GM23338 (cell line): ENCODE measurements at regions not wholly inside any gene's neighbourhood (a gene's known extent, or its start where the extent isn't known, plus 50 kb on each side); places are given as distances from the start of the nearest gene placed in this dataset.
"Not testable (repeated sequence)": the region's sequence is repeated elsewhere in the genome, so short reads cannot be mapped to it uniquely, and the experiment has no call there.

Experiments used
- ATAC-seq: fragments of 200-7000 bp; cut with Tn5 transposase; 3 replicates; pipeline ENCODE4 v1.9.1; 2020
- DNase-seq: peaks from one replicate; pipeline ENCODE4 v3.0.0-alpha.2; 2015; ENCODE audit warnings: low spot score
- H2AFZ ChIP-seq: fragments of 200-600 bp; sonication (generic); 2 replicates; pipeline ENCODE4 v1.8.0; 2016; ENCODE audit warnings: antibody characterized with exemption, mild to moderate bottlenecking, moderate library complexity
- H3F3A ChIP-seq: fragments of 200-600 bp; sonication (generic); replicated peaks from 2 replicates; pipeline ENCODE4 v1.8.0; 2017; ENCODE audit warnings: antibody characterized with exemption, mixed run types, low read depth
- H3K27ac ChIP-seq: fragments of 200-600 bp; sonication (generic); 2 replicates; pipeline ENCODE4 v1.6.1; 2016; ENCODE audit warnings: low read depth
- H3K27me3 ChIP-seq: fragments of 200-600 bp; sonication (generic); 2 replicates; pipeline ENCODE4 v1.8.0; 2016; ENCODE audit warnings: mild to moderate bottlenecking, mixed run types, moderate library complexity; ENCODE audit not compliant: insufficient read depth
- H3K36me3 ChIP-seq: fragments of 200-600 bp; sonication (generic); 2 replicates; pipeline ENCODE4 v1.8.0; 2016; ENCODE audit warnings: mild to moderate bottlenecking; ENCODE audit not compliant: insufficient read depth
- H3K4me1 ChIP-seq: fragments of 200-600 bp; sonication (generic); 2 replicates; pipeline ENCODE4 v1.8.0; 2016; ENCODE audit warnings: mild to moderate bottlenecking, moderate library complexity; ENCODE audit not compliant: insufficient read depth
- H3K4me2 ChIP-seq: fragments of 200-600 bp; sonication (generic); 2 replicates; pipeline ENCODE4 v1.7.1; 2017; ENCODE audit warnings: mixed run types
- H3K4me3 ChIP-seq: fragments of 200-600 bp; sonication (generic); 2 replicates; pipeline ENCODE4 v1.6.1; 2016; ENCODE audit warnings: mixed run types
- H3K79me2 ChIP-seq: fragments of 200-600 bp; sonication (generic); replicated peaks from 2 replicates; pipeline ENCODE4 v1.8.0; 2017; ENCODE audit warnings: mild to moderate bottlenecking; ENCODE audit not compliant: insufficient read depth
- H3K9me2 ChIP-seq: fragments of 200-600 bp; sonication (generic); 2 replicates; pipeline ENCODE4 v1.8.0; 2017; ENCODE audit not compliant: insufficient read depth
- H4K20me1 ChIP-seq: fragments of 200-600 bp; sonication (generic); replicated peaks from 2 replicates; pipeline ENCODE4 v1.8.0; 2017; ENCODE audit warnings: mild to moderate bottlenecking; ENCODE audit not compliant: insufficient read depth
- H3K27ac Mint-ChIP-seq: 2 replicates; pipeline ENCODE4 v1.8.0; 2020; ENCODE audit warnings: inconsistent platforms, mild to moderate bottlenecking, moderate library complexity, mixed read lengths
- H3K27me3 Mint-ChIP-seq: 3 replicates; pipeline ENCODE4 v1.8.0; 2022; ENCODE audit warnings: low read depth, mild to moderate bottlenecking, moderate library complexity, mixed read lengths, inconsistent platforms; ENCODE audit not compliant: insufficient read depth, poor library complexity
- H3K36me3 Mint-ChIP-seq: 3 replicates; pipeline ENCODE4 v1.8.0; 2021; ENCODE audit warnings: low read depth, mild to moderate bottlenecking, inconsistent platforms, moderate library complexity, mixed read lengths
- H3K4me1 Mint-ChIP-seq: 3 replicates; pipeline ENCODE4 v1.8.0; 2020; ENCODE audit warnings: mild to moderate bottlenecking, inconsistent platforms, mixed read lengths
- H3K4me3 Mint-ChIP-seq: 3 replicates; pipeline ENCODE4 v1.8.0; 2021; ENCODE audit warnings: moderate library complexity, mild to moderate bottlenecking, inconsistent platforms, mixed read lengths
- H3K9me3 Mint-ChIP-seq: 3 replicates; pipeline ENCODE4 v1.8.0; 2020; ENCODE audit warnings: moderate library complexity, mild to moderate bottlenecking, inconsistent platforms, mixed read lengths
- CREB1 ChIP-seq: fragments of 250-450 bp; sonication (Bioruptor Pico); IDR thresholded peaks from 2 replicates; pipeline ENCODE4 v1.5.0; 2020; ENCODE audit warnings: low read depth, mild to moderate bottlenecking, moderate library complexity
- CTCF ChIP-seq, 2 experiments: fragments of 200-600 bp in 1 of 2; sonication (generic) in 1 of 2; conservative IDR thresholded peaks; 2 replicates each; pipeline versions ENCODE4 v1.5.1 to v1.6.1; 2016 to 2017; ENCODE audit warnings: antibody characterized with exemption in 2 of 2, low read depth in 2 of 2, mild to moderate bottlenecking in 2 of 2, moderate library complexity in 1 of 2
- ETS1 ChIP-seq: IDR thresholded peaks from 2 replicates; pipeline ENCODE4 v1.6.1; 2016; ENCODE audit warnings: antibody characterized with exemption
- EZH2 ChIP-seq: fragments of 200-600 bp; sonication (generic); IDR thresholded peaks from one replicate; pipeline ENCODE4 v1.8.0; 2017; ENCODE audit warnings: antibody characterized with exemption, mild to moderate bottlenecking, low read depth; ENCODE audit not compliant: unreplicated experiment
- EZH2phosphoT487 ChIP-seq: fragments of 200-600 bp; sonication (generic); IDR thresholded peaks from one replicate; pipeline ENCODE4 v1.8.1; 2018; ENCODE audit warnings: antibody characterized with exemption; ENCODE audit not compliant: unreplicated experiment
- JUNB ChIP-seq: IDR thresholded peaks from one replicate; pipeline ENCODE4 v1.6.1; 2016; ENCODE audit warnings: antibody characterized with exemption; ENCODE audit not compliant: unreplicated experiment
- NANOG ChIP-seq: IDR thresholded peaks from 2 replicates; pipeline ENCODE4 v1.6.1; 2016; ENCODE audit warnings: antibody characterized with exemption, borderline replicate concordance
- POLR2AphosphoS5 ChIP-seq: IDR thresholded peaks from 2 replicates; pipeline ENCODE4 v1.6.1; 2016; ENCODE audit warnings: antibody characterized with exemption, low read depth
- STAT1 ChIP-seq: IDR thresholded peaks from one replicate; pipeline ENCODE4 v1.6.1; 2016; ENCODE audit warnings: antibody characterized with exemption; ENCODE audit not compliant: unreplicated experiment
- ZNF114 ChIP-seq: fragments of 250-450 bp; sonication (Bioruptor Pico); IDR thresholded peaks from 2 replicates; pipeline ENCODE4 v1.5.0; 2020; ENCODE audit warnings: mild to moderate bottlenecking, moderate library complexity
- ZNF331 ChIP-seq: fragments of 250-450 bp; sonication (Bioruptor Pico); IDR thresholded peaks from 2 replicates; pipeline ENCODE4 v1.5.0; 2020; ENCODE audit warnings: low read depth, mild to moderate bottlenecking, moderate library complexity

- Histone ChIP-seq H3K4me3 (no peak overlapping the region), H3F3A (no peaks in the 10 kb centered on the region), H3K27ac (no peak overlapping the region), H3K36me3 (0 out of 2 replicates have a peak, but pooled peaks cover 13% of the 10 kb centered on the region), H3K79me2 (no peaks in the 10 kb centered on the region), H3K4me2 (no peak overlapping the region), H3K27me3 (no peaks in the 10 kb centered on the region), H3K4me1 (no peaks in the 10 kb centered on the region), H3K9me2 (peaks cover 15% of the 10 kb centered on the region; the same call in 1 of the 2 replicates), H4K20me1 (no peaks in the 10 kb centered on the region), H2AFZ (no peak overlapping the region)
- Mint-ChIP-seq H3K36me3 (peaks cover 11% of the 10 kb centered on the region), H3K4me1 (no peaks in the 10 kb centered on the region), H3K4me3 (no peak overlapping the region), H3K27ac (no peak overlapping the region), H3K9me3 (peaks cover 26% of the 10 kb centered on the region), H3K27me3 (peaks cover 3% of the 10 kb centered on the region)
- DNase-seq: no peak
- no peak for ATAC-seq
- TF ChIP-seq NANOG (no peak), ZNF114 (CRISPR knock-in tag) (no peak), CTCF (conservative IDR thresholded peaks at IDR 0.05; ENCODE audit: low read depth in 2 of 2) (no peak)
Measured at GRCh38 chr4:87720094-87720691, 70.1 kb downstream of the DMP1 start.

GRCh38 chr4:87725287-87725686, 74.1 kb upstream of the IBSP start:
- H4K20me1 ChIP-seq, H3K4me1 ChIP-seq, H3F3A ChIP-seq, H3K4me3 ChIP-seq, H3K4me2 ChIP-seq, H3K79me2 ChIP-seq, H2AFZ ChIP-seq, H3K27me3 ChIP-seq, ATAC-seq, H3K27me3 Mint-ChIP-seq, H3K4me1 Mint-ChIP-seq, H3K27ac Mint-ChIP-seq, H3K4me3 Mint-ChIP-seq, H3K9me2 ChIP-seq, H3K27ac ChIP-seq: not testable (repeated sequence)
- H3K9me3 Mint-ChIP-seq: peaks cover 51% of the 10 kb centered on the region
- H3K36me3 ChIP-seq: peaks cover 26% of the 10 kb centered on the region; the same call in 1 of the 2 replicates
- H3K36me3 Mint-ChIP-seq: peaks cover 28% of the 10 kb centered on the region
- peak; percentile 27 for DNase-seq

GRCh38 chr4:87732033-87732765, 67.2 kb upstream of the IBSP start:
- no peaks in the 10 kb centered on the region for H3F3A ChIP-seq
- H3K9me3 Mint-ChIP-seq: peaks cover 7% of the 10 kb centered on the region
- H3K27ac ChIP-seq: no peak overlapping the region
- peaks cover 7% of the 10 kb centered on the region; the same call in 1 of the 2 replicates for H3K4me1 ChIP-seq
- H3K4me2 ChIP-seq: no peak overlapping the region
- H3K27ac Mint-ChIP-seq: no peak overlapping the region
- H3K4me3 Mint-ChIP-seq: no peak overlapping the region
- no peak overlapping the region for H3K4me3 ChIP-seq
- ATAC-seq: no peak
- H3K36me3 Mint-ChIP-seq: peaks cover 3% of the 10 kb centered on the region; the same call in 2 of the 3 replicates
- peaks cover 17% of the 10 kb centered on the region for H3K4me1 Mint-ChIP-seq
- no peaks in the 10 kb centered on the region for H3K36me3 ChIP-seq
- H3K79me2 ChIP-seq: no peaks in the 10 kb centered on the region
- H3K27me3 Mint-ChIP-seq: peaks cover 5% of the 10 kb centered on the region
- peaks cover 30% of the 10 kb centered on the region for H3K9me2 ChIP-seq
- H2AFZ ChIP-seq: peak overlapping the region; percentile 68; the same call in 1 of the 2 replicates
- DNase-seq: no peak
- no peaks in the 10 kb centered on the region for H3K27me3 ChIP-seq
- H4K20me1 ChIP-seq: no peaks in the 10 kb centered on the region
- TF ChIP-seq ETS1: no peak
- TF ChIP-seq EZH2phosphoT487: no peak
- no peak for TF ChIP-seq JUNB
- TF ChIP-seq POLR2AphosphoS5: no peak
- no peak for TF ChIP-seq ZNF114 (CRISPR knock-in tag)
- TF ChIP-seq ZNF331: no peak
- TF ChIP-seq CREB1 (CRISPR knock-in tag): no peak
- TF ChIP-seq STAT1: no peak
- TF ChIP-seq NANOG: no peak
- TF ChIP-seq EZH2: no peak
